ENCODE measurements at regions not wholly inside any gene's neighbourhood (a gene's known extent, or its start where the extent isn't known, plus 50 kb on each side); places are given as distances from the start of the nearest gene placed in this dataset.

- TF ChIP-seq POLR2AphosphoS5 (IDR thresholded peaks at IDR 0.05; ENCODE audit: control insufficient read depth, insufficient read depth, low read depth, low read length) = no peak
- TF ChIP-seq ERF (CRISPR knock-in tag; IDR thresholded peaks at IDR 0.05) = no peak
These were observed 830.5 kb downstream of the IGSF11 start for GRCh38 chr3:118204052-118204656.

All from K562 (cell line).